ENCODE measurements at regions not wholly inside any gene's neighbourhood (a gene's known extent, or its start where the extent isn't known, plus 50 kb on each side); places are given as distances from the start of the nearest gene placed in this dataset.

DNA sequence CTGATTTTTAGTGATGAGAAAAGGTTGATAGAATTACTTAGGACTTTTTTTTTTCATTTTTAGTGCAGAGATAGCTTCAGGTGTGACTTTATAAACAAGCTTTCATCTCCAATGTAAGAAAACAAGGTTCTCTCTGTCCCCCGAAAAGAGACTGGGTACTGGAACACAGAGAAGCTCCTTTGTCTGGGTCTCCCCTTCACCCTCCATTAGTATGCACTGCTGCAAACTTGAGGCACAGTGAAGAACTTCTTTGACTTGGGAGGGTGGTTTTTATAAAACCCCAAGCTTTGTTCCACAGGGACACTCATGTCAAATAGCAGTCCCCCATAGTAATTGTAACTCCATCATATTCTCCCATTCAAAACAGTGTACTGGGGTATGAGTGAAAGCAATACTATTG, 93.5 kb upstream of the SOX2 start:
- no peak overlapping the region for H3K4me3 ChIP-seq (replicated peaks; ENCODE audit: low read depth, low read length)
- TF ChIP-seq, protein P1, sequence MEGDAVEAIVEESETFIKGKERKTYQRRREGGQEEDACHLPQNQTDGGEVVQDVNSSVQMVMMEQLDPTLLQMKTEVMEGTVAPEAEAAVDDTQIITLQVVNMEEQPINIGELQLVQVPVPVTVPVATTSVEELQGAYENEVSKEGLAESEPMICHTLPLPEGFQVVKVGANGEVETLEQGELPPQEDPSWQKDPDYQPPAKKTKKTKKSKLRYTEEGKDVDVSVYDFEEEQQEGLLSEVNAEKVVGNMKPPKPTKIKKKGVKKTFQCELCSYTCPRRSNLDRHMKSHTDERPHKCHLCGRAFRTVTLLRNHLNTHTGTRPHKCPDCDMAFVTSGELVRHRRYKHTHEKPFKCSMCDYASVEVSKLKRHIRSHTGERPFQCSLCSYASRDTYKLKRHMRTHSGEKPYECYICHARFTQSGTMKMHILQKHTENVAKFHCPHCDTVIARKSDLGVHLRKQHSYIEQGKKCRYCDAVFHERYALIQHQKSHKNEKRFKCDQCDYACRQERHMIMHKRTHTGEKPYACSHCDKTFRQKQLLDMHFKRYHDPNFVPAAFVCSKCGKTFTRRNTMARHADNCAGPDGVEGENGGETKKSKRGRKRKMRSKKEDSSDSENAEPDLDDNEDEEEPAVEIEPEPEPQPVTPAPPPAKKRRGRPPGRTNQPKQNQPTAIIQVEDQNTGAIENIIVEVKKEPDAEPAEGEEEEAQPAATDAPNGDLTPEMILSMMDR (IDR thresholded peaks at IDR 0.05; ENCODE audit: low read length, missing control alignments): no peak
- DNase-seq (ENCODE audit: low read depth): no peak

DNA sequence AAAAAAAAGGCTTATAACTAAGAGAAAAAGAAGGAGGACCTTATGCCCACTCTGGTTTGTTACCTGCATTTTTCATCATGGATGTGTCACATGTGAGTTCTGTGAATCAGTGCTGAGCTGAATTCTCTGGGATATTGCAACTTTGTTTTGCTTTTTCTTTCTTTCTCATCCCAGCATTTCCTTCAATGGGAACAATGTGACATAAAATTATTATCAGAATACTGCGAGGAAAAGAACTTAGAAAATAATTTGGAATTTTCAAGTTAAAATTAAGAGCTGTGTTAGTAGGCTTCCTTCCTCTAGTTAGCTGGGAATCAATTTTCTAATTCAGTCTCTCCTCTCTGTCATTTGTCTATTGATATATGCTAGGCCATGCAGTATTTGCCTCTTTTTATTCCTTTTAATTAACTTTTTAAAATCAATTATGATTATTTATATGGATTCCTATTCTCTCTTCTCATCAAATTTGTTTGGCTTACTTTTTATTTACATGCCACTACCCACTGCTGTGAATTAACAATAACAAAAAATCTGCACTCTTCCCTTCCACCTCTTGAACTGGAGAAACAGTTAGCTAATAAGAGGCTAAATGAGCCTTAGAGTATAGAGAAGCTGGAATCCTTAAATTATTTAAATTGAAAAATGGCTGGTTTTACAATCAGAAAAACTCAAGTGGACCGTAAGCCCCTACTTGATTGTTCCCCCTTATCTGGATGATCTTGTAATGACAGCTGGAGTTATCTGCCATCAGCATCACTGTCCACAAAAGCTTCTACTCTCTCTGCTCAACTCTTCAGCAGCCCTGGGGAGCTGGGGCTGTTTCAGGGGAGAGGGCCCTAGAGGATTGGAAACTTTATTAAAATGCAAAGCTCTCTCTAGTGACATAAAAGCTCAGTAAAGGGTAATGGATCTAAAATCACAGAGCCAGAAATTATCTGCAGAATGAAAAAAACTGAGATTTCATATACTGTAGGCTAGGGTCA, 95.3 kb upstream of the SOX2 start:
- TF ChIP-seq, protein P1 (IDR thresholded peaks at IDR 0.05; ENCODE audit: low read length, missing control alignments): no peak
- H3K4me3 ChIP-seq (replicated peaks; ENCODE audit: low read depth, low read length): no peak overlapping the region
- no peak for DNase-seq (ENCODE audit: low read depth)

DNA sequence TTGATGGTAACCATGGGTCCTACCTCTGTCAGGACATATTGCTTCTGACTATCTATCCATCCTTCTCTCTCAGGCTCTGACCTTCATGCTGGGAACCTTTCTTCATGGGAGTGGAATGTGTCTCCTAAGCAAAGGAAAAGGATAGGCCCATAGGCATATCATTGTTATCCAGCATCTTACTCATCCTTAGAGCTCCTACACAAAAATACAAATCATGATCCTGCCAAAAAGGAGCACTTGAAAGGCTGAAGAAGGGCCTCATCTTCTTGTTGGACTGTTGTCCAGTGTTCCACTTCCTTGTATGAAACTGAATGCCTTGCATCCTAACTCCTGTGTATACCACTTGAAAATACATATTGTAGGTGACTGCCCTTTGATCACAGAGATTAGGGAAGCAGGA, 96.1 kb upstream of the SOX2 start:
- no peak for DNase-seq (ENCODE audit: low read depth)
- TF ChIP-seq, protein P1 (IDR thresholded peaks at IDR 0.05; ENCODE audit: low read length, missing control alignments): no peak
- no peak overlapping the region for H3K4me3 ChIP-seq (replicated peaks; ENCODE audit: low read depth, low read length)

DNA sequence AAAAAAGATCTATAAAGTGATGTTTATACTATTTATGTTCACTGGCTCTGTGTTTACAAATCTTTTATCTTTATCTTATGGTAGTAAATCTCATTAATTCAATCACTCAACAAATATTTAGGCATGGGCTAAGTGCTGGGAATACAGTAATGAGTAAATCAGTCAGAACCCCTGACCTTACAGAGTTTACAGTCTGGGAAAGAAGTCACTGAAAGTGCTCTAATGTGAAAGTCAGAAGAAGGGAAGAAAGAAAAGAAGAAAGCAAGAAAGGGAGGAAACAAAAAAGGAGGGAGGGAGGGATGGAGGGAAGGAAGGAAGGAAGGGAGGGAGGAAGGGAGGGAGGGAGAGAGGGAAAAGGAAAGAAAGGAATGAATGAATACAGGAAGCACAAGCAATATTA, 96.8 kb upstream of the SOX2 start:
- no peak overlapping the region for H3K4me3 ChIP-seq (replicated peaks; ENCODE audit: low read depth, low read length)
- TF ChIP-seq, protein P1 (IDR thresholded peaks at IDR 0.05; ENCODE audit: low read length, missing control alignments): no peak
- no peak for DNase-seq (ENCODE audit: low read depth)

DNA sequence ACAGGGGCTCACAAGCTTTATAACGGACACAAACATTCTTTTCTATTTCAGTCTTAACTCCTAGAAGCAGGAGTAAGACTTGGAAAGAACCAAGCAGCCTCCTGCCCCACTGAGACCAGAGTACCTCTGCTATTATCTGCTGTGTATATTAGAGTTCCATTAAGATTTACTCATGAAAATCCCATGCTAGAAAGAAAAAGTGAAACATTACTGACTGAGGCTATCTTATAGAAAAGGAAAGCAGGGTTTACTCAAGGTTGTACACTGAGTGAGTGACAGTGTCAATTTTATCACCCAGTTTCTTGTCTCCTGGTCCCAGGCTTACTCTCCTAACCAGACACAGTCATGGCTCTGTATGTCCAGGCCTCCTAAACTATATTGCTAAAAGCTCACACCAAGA, 97.9 kb upstream of the SOX2 start:
- DNase-seq (ENCODE audit: low read depth): no peak
- H3K4me3 ChIP-seq (replicated peaks; ENCODE audit: low read depth, low read length): no peak overlapping the region
- TF ChIP-seq, protein P1 (IDR thresholded peaks at IDR 0.05; ENCODE audit: low read length, missing control alignments): no peak

DNA sequence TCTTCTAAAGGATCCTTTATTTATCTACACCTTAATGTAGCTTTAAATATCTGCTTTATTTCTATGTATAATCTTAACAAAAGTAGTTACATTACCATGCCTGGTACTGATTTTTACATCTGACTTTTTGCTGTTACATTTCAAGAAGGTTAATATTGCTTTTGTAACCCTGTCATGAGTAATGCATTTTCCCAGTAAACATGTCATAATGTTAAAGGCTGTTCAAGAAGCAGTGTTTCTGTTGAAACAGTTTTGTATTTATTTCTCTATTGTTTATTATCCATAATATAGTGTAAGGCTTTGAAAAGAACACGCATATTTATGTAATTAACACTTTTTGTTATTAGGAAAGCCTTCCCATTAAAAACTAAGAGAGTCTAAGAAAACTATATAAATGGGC, 98.5 kb upstream of the SOX2 start:
- no peak for DNase-seq (ENCODE audit: low read depth)
- TF ChIP-seq, protein P1 (IDR thresholded peaks at IDR 0.05; ENCODE audit: low read length, missing control alignments): no peak
- no peak overlapping the region for H3K4me3 ChIP-seq (replicated peaks; ENCODE audit: low read depth, low read length)

DNA sequence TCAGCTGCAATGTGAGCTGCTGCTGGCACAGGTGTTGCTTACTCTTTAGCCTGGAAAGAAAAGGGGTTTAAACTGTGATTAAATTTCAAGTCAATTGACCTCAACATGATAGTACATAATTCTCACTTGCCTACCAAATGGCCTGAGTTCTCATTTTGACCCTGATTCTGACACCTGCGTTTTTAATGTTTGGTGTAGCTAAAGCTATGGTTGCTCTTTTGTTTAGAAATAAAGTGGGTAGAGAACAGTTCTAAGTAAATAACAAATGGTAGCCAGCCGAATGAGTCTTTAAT, 100.8 kb upstream of the SOX2 start:
- no peak for DNase-seq (ENCODE audit: low read depth)
- H3K4me3 ChIP-seq (replicated peaks; ENCODE audit: low read depth, low read length): no peak overlapping the region
- TF ChIP-seq, protein P1 (IDR thresholded peaks at IDR 0.05; ENCODE audit: low read length, missing control alignments): no peak
